SK-N-SH (cell line): ENCODE measurements at regions not wholly inside any gene's neighbourhood (a gene's known extent, or its start where the extent isn't known, plus 50 kb on each side); places are given as distances from the start of the nearest gene placed in this dataset.
"Not testable (repeated sequence)": the region's sequence is repeated elsewhere in the genome, so short reads cannot be mapped to it uniquely, and the experiment has no call there.

Experiments
- CTCF ChIA-PET: fragments of 300-600, 350-600 bp; formaldehyde crosslinking; extraction: SDS; loops from one replicate; lab custom pipeline; 2021; lab: Yijun Ruan, JAX
- POLR2A ChIA-PET: fragments of 350-600 bp; sonication (Branson Sonifier 250); formaldehyde crosslinking; extraction: SDS; loops from one replicate; lab custom pipeline; 2020; ENCODE audit warnings: antibody characterized with exemption, inconsistent platforms; lab: Yijun Ruan, JAX
- DNase-seq: peaks from one replicate; pipeline ENCODE4 v3.0.0; 2012
- H2AFZ ChIP-seq: fragments of 200-600 bp; sonication (generic); 2 replicates; pipeline ENCODE4 v1.8.1; 2016; ENCODE audit warnings: antibody characterized with exemption, mild to moderate bottlenecking, low read depth
- H3F3A ChIP-seq: fragments of 200-600 bp; sonication (generic); replicated peaks from 2 replicates; pipeline ENCODE3; 2016; ENCODE audit warnings: antibody characterized with exemption, mild to moderate bottlenecking; ENCODE audit not compliant: insufficient read depth
- H3K27ac ChIP-seq, 2 experiments: fragments of 200-500 bp in 1 of 2; fragments of 200-600 bp in 1 of 2; sonication (Bioruptor generic) in 1 of 2; sonication (generic), shearing (Covaris generic) in 1 of 2; 2 replicates each; pipeline versions ENCODE4 v1.5.1 to v1.6.1; 2014 to 2016; ENCODE audit warnings: low read depth in 2 of 2, inconsistent platforms in 1 of 2, low read length in 1 of 2, mild to moderate bottlenecking in 1 of 2, mixed read lengths in 1 of 2
- H3K27me3 ChIP-seq: fragments of 200-600 bp; sonication (generic), shearing (Covaris generic); 2 replicates; pipeline ENCODE4 v1.6.1; 2016; ENCODE audit warnings: mixed run types; ENCODE audit not compliant: insufficient read depth
- H3K36me3 ChIP-seq, 2 experiments: fragments of 200-500 bp in 1 of 2; fragments of 200-600 bp in 1 of 2; sonication (Bioruptor generic) in 1 of 2; sonication (generic) in 1 of 2; replicated peaks in 1 of 2; 2 replicates each; pipeline versions ENCODE3 to v1.5.1; 2014 to 2016; ENCODE audit warnings: low read length in 1 of 2, mild to moderate bottlenecking in 1 of 2; ENCODE audit not compliant: insufficient read depth in 2 of 2, control insufficient read depth in 1 of 2
- H3K4me1 ChIP-seq, 2 experiments: fragments of 200-500 bp in 1 of 2; fragments of 200-600 bp in 1 of 2; sonication (Bioruptor generic) in 1 of 2; sonication (generic), shearing (Covaris generic) in 1 of 2; 2 replicates each; pipeline versions ENCODE4 v1.5.1 to v1.6.1; 2014 to 2016; ENCODE audit warnings: low read depth in 1 of 2, low read length in 1 of 2, mixed run types in 1 of 2; ENCODE audit not compliant: insufficient read depth in 2 of 2, control insufficient read depth in 1 of 2
- H3K4me2 ChIP-seq: fragments of 200-600 bp; sonication (generic), shearing (Covaris generic); 2 replicates; pipeline ENCODE4 v1.6.1; 2017; ENCODE audit warnings: mixed run types
- H3K4me3 ChIP-seq, 2 experiments: fragments of 200-500 bp in 1 of 2; fragments of 200-600 bp in 1 of 2; sonication (Bioruptor generic) in 1 of 2; sonication (generic), shearing (Covaris generic) in 1 of 2; 2 replicates each; pipeline versions ENCODE4 v1.5.1 to v1.8.1; 2014 to 2016; ENCODE audit warnings: low read depth in 2 of 2, inconsistent platforms in 1 of 2, low read length in 1 of 2, mild to moderate bottlenecking in 1 of 2, mixed read lengths in 1 of 2, moderate library complexity in 1 of 2
- H3K79me2 ChIP-seq: fragments of 200-600 bp; sonication (generic); 2 replicates; pipeline ENCODE4 v1.8.1; 2017; ENCODE audit warnings: mild to moderate bottlenecking; ENCODE audit not compliant: insufficient read depth
- H3K9ac ChIP-seq: fragments of 200-600 bp; sonication (generic); 2 replicates; pipeline ENCODE4 v1.6.1; 2017; ENCODE audit warnings: mixed run types
- H3K9me2 ChIP-seq: fragments of 200-600 bp; sonication (generic); 2 replicates; pipeline ENCODE4 v1.6.1; 2017; ENCODE audit warnings: mixed run types
- H3K9me3 ChIP-seq: fragments of 200-600 bp; sonication (generic); 2 replicates; pipeline ENCODE4 v1.6.1; 2017; ENCODE audit warnings: mixed run types, mild to moderate bottlenecking, moderate library complexity
- H4K20me1 ChIP-seq: fragments of 200-600 bp; sonication (generic); 2 replicates; pipeline ENCODE4 v1.6.1; 2017; ENCODE audit warnings: mild to moderate bottlenecking, mixed run types; ENCODE audit not compliant: insufficient read depth
- CHD2 ChIP-seq: fragments of 150-350 bp; IDR thresholded peaks from 2 replicates; pipeline ENCODE4 v1.6.1; 2018; ENCODE audit warnings: low read length; ENCODE audit not compliant: partially characterized antibody
- EZH2phosphoT487 ChIP-seq: fragments of 200-600 bp; sonication (generic); IDR thresholded peaks from 2 replicates; pipeline ENCODE4 v1.6.1; 2017; ENCODE audit warnings: low read depth, mixed run types, mild to moderate bottlenecking, antibody characterized with exemption, moderate library complexity, borderline replicate concordance
- FOSL2 ChIP-seq: IDR thresholded peaks from 2 replicates; pipeline ENCODE4 v1.4.0; 2012; ENCODE audit warnings: low read depth, mild to moderate bottlenecking, moderate library complexity, borderline replicate concordance
- FOXJ3 ChIP-seq: sonication (generic); formaldehyde crosslinking; IDR thresholded peaks from 2 replicates; pipeline ENCODE4 v1.5.1; 2020; ENCODE audit warnings: mild to moderate bottlenecking, missing genetic modification reagents
- FOXM1 ChIP-seq: IDR thresholded peaks from 2 replicates; pipeline ENCODE4 v1.4.0; 2012; ENCODE audit warnings: low read depth, mild to moderate bottlenecking
- GABPA ChIP-seq: IDR thresholded peaks from 2 replicates; pipeline ENCODE4 v1.4.0; 2012; ENCODE audit warnings: low read depth, mild to moderate bottlenecking
- GATA2 ChIP-seq: sonication (generic); formaldehyde crosslinking; IDR thresholded peaks from 2 replicates; pipeline ENCODE4 v1.5.0; 2020; ENCODE audit warnings: mild to moderate bottlenecking, missing genetic modification reagents
- MAX ChIP-seq: IDR thresholded peaks from 2 replicates; pipeline ENCODE4 v1.4.0; 2012; ENCODE audit warnings: low read depth
- MEF2A ChIP-seq: IDR thresholded peaks from 2 replicates; pipeline ENCODE4 v1.4.0; 2012; ENCODE audit warnings: low read depth, borderline replicate concordance
- RFX5 ChIP-seq: IDR thresholded peaks from 2 replicates; pipeline ENCODE4 v1.6.1; 2012; ENCODE audit warnings: mild to moderate bottlenecking, improper control_type of control experiment, low read length
- RXRA ChIP-seq: IDR thresholded peaks from 2 replicates; pipeline ENCODE4 v1.4.0; 2012; ENCODE audit warnings: low read depth, mild to moderate bottlenecking, borderline replicate concordance
- SIN3A ChIP-seq: IDR thresholded peaks from 2 replicates; pipeline ENCODE4 v1.6.1; 2012; ENCODE audit warnings: low read depth, mild to moderate bottlenecking, low read length, moderate library complexity, borderline replicate concordance
- TCF12 ChIP-seq: IDR thresholded peaks from 2 replicates; pipeline ENCODE4 v1.4.0; 2012
- TEAD4 ChIP-seq: IDR thresholded peaks from 2 replicates; pipeline ENCODE4 v1.4.0; 2012; ENCODE audit warnings: mild to moderate bottlenecking, borderline replicate concordance; ENCODE audit not compliant: insufficient read depth
- YY1 ChIP-seq: IDR thresholded peaks from 2 replicates; pipeline ENCODE4 v1.4.0; 2012; ENCODE audit warnings: low read depth, mild to moderate bottlenecking
- WGBS: methylation state at CpG from one replicate; pipeline ENCODE4 v1.1.6; 2017; ENCODE audit warnings: low lambda C conversion rate; 5-methylcytosine and 5-hydroxymethylcytosine counted together

- H2AFZ ChIP-seq, H3K79me2 ChIP-seq, H3K27me3 ChIP-seq, H3K4me1 ChIP-seq, H3K9ac ChIP-seq, H3K9me3 ChIP-seq, CTCF ChIA-PET, POLR2A ChIA-PET, H3K36me3 ChIP-seq, H3K27ac ChIP-seq, H3K9me2 ChIP-seq, H3K4me3 ChIP-seq, H4K20me1 ChIP-seq, H3F3A ChIP-seq, DNase-seq, H3K4me2 ChIP-seq: not testable (repeated sequence)
- WGBS, result 46% methylated on average over 5 of the region's 5 CpGs
Observed at GRCh38 chr22:26972915-26973314, 315.5 kb downstream of the MIAT start.

- no peak overlapping the region for H2AFZ ChIP-seq
- CTCF ChIA-PET, result no interaction called here
- no peak overlapping the region for H3K27ac ChIP-seq
- 47% methylated on average over 3 of the region's 3 CpGs for WGBS
- H3K4me3 ChIP-seq, result no peak overlapping the region
- H3F3A ChIP-seq, result no peaks in the 10 kb centered on the region
- H3K9ac ChIP-seq, result no peak overlapping the region
- no peaks in the 10 kb centered on the region for H3K4me1 ChIP-seq
- H4K20me1 ChIP-seq, result no peaks in the 10 kb centered on the region
- no peaks in the 10 kb centered on the region for H3K36me3 ChIP-seq
- H3K79me2 ChIP-seq, result no peaks in the 10 kb centered on the region
- no peaks in the 10 kb centered on the region for H3K9me2 ChIP-seq
- no peaks in the 10 kb centered on the region for H3K27me3 ChIP-seq
- TF ChIP-seq EZH2phosphoT487 (no peak), MAX (no peak), RXRA (no peak), TEAD4 (no peak), YY1 (no peak), FOXJ3 (CRISPR knock-in tag) (no peak), CHD2 (no peak), GATA2 (CRISPR knock-in tag) (no peak), FOSL2 (no peak), TCF12 (no peak), FOXM1 (no peak), RFX5 (no peak), SIN3A (no peak), MEF2A (no peak), GABPA (no peak)
- TF ChIP-seq, all 33 proteins: peak for 0
- DNase-seq, result no peak
- Histone ChIP-seq H3K4me2 (no peak overlapping the region), H3K9me3 (no peaks in the 10 kb centered on the region)
- POLR2A ChIA-PET, result no interaction called here
Observed at GRCh38 chr22:26974034-26974433, 316.6 kb downstream of the MIAT start.
